ENCODE measurements at regions not wholly inside any gene's neighbourhood (a gene's known extent, or its start where the extent isn't known, plus 50 kb on each side); places are given as distances from the start of the nearest gene placed in this dataset.

DNA sequence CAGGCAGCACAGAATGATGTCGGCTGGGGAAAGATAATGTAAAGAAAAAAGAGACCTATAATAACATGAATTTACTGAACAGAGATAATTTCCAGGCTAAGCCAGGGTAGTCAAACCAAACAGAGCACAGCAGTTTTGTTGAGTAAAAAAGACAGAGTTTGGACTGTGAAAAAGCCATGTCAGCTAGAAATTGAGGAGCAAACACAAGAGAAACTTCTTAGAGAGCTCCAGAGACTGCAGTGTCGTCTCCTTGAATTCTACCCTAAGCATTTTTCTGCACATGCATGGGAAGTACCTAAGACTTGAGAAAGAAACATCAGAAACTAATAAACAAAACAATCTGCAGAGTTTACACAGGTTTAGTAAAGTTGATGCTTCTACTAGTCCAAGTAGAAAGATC is 1098.8 kb upstream of the CDH8 start:
- no peaks in the 10 kb centered on the region for H4K20me1 ChIP-seq (ENCODE audit: insufficient read depth, poor library complexity, severe bottlenecking)
- H2AFZ ChIP-seq: no peak overlapping the region
- no peaks in the 10 kb centered on the region for H3K27me3 ChIP-seq
- WGBS (ENCODE audit: low lambda C conversion rate, missing lambda C conversion rate): 83% methylated on average over 2 of the region's 2 CpGs
- TF ChIP-seq EZH2phosphoT487 (IDR thresholded peaks at IDR 0.05; ENCODE audit: low read depth, severe bottlenecking, unreplicated experiment): no peak
- TF ChIP-seq EZH2 (IDR thresholded peaks at IDR 0.05; ENCODE audit: borderline replicate concordance): no peak
- TF ChIP-seq, protein P1, sequence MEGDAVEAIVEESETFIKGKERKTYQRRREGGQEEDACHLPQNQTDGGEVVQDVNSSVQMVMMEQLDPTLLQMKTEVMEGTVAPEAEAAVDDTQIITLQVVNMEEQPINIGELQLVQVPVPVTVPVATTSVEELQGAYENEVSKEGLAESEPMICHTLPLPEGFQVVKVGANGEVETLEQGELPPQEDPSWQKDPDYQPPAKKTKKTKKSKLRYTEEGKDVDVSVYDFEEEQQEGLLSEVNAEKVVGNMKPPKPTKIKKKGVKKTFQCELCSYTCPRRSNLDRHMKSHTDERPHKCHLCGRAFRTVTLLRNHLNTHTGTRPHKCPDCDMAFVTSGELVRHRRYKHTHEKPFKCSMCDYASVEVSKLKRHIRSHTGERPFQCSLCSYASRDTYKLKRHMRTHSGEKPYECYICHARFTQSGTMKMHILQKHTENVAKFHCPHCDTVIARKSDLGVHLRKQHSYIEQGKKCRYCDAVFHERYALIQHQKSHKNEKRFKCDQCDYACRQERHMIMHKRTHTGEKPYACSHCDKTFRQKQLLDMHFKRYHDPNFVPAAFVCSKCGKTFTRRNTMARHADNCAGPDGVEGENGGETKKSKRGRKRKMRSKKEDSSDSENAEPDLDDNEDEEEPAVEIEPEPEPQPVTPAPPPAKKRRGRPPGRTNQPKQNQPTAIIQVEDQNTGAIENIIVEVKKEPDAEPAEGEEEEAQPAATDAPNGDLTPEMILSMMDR (IDR thresholded peaks at IDR 0.05; ENCODE audit: poor library complexity): no peak
- DNase-seq (ENCODE audit: low spot score): no peak
- H3K4me2 ChIP-seq: no peak overlapping the region
- no peaks in the 10 kb centered on the region for H3K9me2 ChIP-seq (replicated peaks; ENCODE audit: insufficient read depth)
- H3K36me3 ChIP-seq (replicated peaks; ENCODE audit: insufficient read depth, low read depth): no peaks in the 10 kb centered on the region
- H3K9me3 ChIP-seq (ENCODE audit: low read depth): no peaks in the 10 kb centered on the region
- no peaks in the 10 kb centered on the region for H3K79me2 ChIP-seq
- H3K4me3 ChIP-seq: no peak overlapping the region
- no peak overlapping the region for H3K27ac ChIP-seq
- no peaks in the 10 kb centered on the region for H3K4me1 ChIP-seq (ENCODE audit: insufficient read depth)

DNA sequence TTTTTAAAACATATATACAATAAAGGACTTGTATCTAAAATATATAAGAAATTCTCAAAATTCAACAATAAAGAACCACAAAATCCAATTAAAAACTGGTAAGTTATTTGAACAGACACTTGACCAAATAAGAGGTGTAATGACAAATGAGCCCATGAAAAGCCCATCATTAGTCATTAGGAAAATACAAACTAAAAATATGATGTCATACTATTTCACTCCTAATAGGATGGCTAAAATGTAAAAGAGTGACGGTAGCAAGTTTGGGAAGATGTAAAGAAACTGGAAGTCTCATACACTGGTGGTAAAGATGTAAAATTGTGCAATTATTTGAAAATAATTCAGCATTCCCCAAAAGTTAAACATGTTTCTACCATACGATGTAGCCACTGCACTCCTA is 1095.3 kb upstream of the CDH8 start:
- H3K36me3 ChIP-seq (replicated peaks; ENCODE audit: insufficient read depth, low read depth): no peaks in the 10 kb centered on the region
- no peak for DNase-seq (ENCODE audit: low spot score)
- TF ChIP-seq EZH2phosphoT487 (IDR thresholded peaks at IDR 0.05; ENCODE audit: low read depth, severe bottlenecking, unreplicated experiment) (no peak), EZH2 (IDR thresholded peaks at IDR 0.05; ENCODE audit: borderline replicate concordance) (no peak)
- TF ChIP-seq, protein P1 (IDR thresholded peaks at IDR 0.05; ENCODE audit: poor library complexity): no peak
- H3K4me1 ChIP-seq (ENCODE audit: insufficient read depth): no peaks in the 10 kb centered on the region
- H3K4me2 ChIP-seq: no peak overlapping the region
- no peaks in the 10 kb centered on the region for H3K9me2 ChIP-seq (replicated peaks; ENCODE audit: insufficient read depth)
- H3K4me3 ChIP-seq: no peak overlapping the region
- H3K27me3 ChIP-seq: no peaks in the 10 kb centered on the region
- 82% methylated on average over 2 of the region's 2 CpGs for WGBS (ENCODE audit: low lambda C conversion rate, missing lambda C conversion rate)
- no peaks in the 10 kb centered on the region for H3K79me2 ChIP-seq
- no peaks in the 10 kb centered on the region for H4K20me1 ChIP-seq (ENCODE audit: insufficient read depth, poor library complexity, severe bottlenecking)
- no peak overlapping the region for H3K27ac ChIP-seq
- H3K9me3 ChIP-seq (ENCODE audit: low read depth): no peaks in the 10 kb centered on the region
- no peak overlapping the region for H2AFZ ChIP-seq

DNA sequence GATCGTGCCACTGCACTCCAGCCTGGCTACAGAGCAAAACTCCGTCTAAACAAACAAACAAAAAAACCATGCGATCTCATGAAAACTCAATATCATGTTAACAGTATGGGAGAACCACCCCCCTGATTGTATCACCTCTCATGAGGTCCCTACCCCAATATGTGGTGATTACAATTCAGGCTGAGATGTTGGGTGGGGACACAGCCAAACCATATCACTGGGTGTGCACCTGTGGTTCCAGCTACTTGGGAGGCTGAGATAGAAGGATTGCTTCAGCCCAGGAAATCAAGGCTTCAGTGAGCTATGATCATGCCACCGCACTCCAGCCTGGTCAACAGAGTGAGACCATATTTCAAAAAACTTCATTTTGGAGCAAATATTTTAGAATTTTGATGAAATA is 1094.7 kb upstream of the CDH8 start:
- no peaks in the 10 kb centered on the region for H3K9me2 ChIP-seq (replicated peaks; ENCODE audit: insufficient read depth)
- no peak overlapping the region for H2AFZ ChIP-seq
- no peak overlapping the region for H3K27ac ChIP-seq
- no peak overlapping the region for H3K4me2 ChIP-seq
- WGBS (ENCODE audit: low lambda C conversion rate, missing lambda C conversion rate): 94% methylated on average over 4 of the region's 4 CpGs
- no peaks in the 10 kb centered on the region for H3K36me3 ChIP-seq (replicated peaks; ENCODE audit: insufficient read depth, low read depth)
- H3K79me2 ChIP-seq: no peaks in the 10 kb centered on the region
- no peak for DNase-seq (ENCODE audit: low spot score)
- H4K20me1 ChIP-seq (ENCODE audit: insufficient read depth, poor library complexity, severe bottlenecking): no peaks in the 10 kb centered on the region
- no peak for TF ChIP-seq EZH2 (IDR thresholded peaks at IDR 0.05; ENCODE audit: borderline replicate concordance)
- TF ChIP-seq EZH2phosphoT487 (IDR thresholded peaks at IDR 0.05; ENCODE audit: low read depth, severe bottlenecking, unreplicated experiment): no peak
- TF ChIP-seq, protein P1 (IDR thresholded peaks at IDR 0.05; ENCODE audit: poor library complexity): no peak
- no peaks in the 10 kb centered on the region for H3K4me1 ChIP-seq (ENCODE audit: insufficient read depth)
- no peaks in the 10 kb centered on the region for H3K27me3 ChIP-seq
- H3K9me3 ChIP-seq (ENCODE audit: low read depth): no peaks in the 10 kb centered on the region
- H3K4me3 ChIP-seq: no peak overlapping the region
